ENCODE measurements at regions not wholly inside any gene's neighbourhood (a gene's known extent, or its start where the extent isn't known, plus 50 kb on each side); places are given as distances from the start of the nearest gene placed in this dataset.
A peak's percentile ranks its signal among the peaks of the same experiment; 100 is the strongest.

DNA sequence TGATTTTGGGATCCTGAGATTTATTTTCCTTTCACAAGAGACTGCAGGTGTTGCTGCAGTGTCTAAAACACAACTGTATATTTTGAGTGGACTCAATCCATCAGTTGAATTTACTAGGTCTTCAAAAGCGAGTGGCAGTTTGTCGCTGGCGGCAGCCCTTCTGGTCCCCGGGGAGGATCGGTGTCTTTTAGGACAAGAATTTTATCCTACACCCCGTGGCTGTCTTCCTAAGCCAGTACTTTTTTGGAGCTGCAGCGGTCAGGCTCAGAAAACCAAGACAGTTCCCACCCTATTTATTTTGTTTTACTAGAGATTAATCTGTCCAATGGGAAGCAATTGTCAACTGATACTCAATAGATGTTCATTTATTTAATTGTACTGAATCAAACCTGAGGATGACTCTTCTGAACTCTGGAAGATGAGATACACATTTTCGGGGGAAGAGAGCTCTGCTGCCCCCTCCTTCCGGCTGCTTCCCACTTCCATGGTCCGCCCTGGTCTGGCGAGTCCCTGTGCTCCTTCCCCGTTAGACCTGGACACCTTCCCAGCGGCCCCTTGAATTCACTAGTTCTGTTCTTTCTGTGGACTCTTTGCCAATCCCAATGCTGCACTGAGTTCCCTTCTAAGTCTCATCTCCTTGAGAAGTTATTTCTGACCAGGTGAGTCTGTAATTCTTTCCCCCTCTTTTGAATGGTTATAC lies 90.6 kb downstream of the ERMARD start:
- DNase-seq (ENCODE audit: low read depth in 2 of 2, low spot score in 1 of 2): no peak

GRCh38 chr6:169841251-169841650 lies 89.8 kb downstream of the ERMARD start:
- DNase-seq (ENCODE audit: low read depth in 2 of 2, low spot score in 1 of 2): no peak

- DNase-seq (ENCODE audit: low read depth in 2 of 2, low spot score in 1 of 2): no peak
These were observed 88.6 kb downstream of the ERMARD start for GRCh38 chr6:169839898-169840631.

DNA sequence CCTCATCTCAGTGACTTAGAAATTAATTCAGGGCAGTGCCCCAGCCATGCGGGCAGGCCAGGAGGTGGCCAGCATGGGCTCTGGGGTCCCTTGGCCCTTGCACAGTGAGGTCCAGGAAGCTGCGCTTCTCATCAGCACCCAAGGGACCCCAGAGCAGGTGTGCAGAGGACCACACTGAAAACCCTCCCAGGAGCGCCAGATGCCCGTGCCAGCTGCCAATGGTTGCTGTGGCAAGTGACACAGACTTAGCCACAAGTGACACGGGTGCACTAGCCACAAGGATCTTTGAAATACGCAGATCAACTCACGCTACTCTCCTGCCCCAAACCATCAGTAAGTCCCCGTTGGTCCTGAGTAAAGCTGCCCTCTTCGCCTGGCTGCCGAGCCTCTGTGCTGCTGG lies 88.1 kb downstream of the ERMARD start:
- DNase-seq (ENCODE audit: low read depth in 2 of 2, low spot score in 1 of 2): no peak

DNA sequence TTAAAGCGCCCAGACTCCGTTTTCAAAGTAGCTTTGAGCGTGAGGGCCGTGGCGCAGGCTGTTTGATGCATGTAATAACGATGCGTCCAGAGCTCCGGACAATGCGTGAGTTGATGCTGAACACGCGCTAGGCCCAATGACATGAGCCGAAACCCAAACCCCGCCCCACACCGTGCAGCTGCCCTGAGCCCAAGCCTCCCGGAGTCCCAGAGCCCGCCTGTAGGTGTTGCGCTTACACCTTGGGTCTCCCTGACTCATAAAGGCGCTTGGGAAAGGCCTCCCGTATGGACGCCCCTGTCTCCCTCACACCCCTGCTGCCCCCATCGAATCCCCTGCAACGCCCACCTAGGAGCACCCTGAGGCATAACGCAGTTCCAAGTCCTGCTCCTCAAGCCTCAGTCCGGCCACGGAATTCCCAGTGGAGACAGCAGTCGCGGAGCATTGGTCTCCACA lies 87.6 kb downstream of the ERMARD start:
- no peak for DNase-seq (ENCODE audit: low read depth in 2 of 2, low spot score in 1 of 2)

- no peak for DNase-seq (ENCODE audit: low read depth in 2 of 2, low spot score in 1 of 2)
These were observed 87.1 kb downstream of the ERMARD start for GRCh38 chr6:169838346-169839028.

GRCh38 chr6:169837529-169838250 lies 86.3 kb downstream of the ERMARD start:
- DNase-seq (ENCODE audit: low read depth in 2 of 2, low spot score in 1 of 2): no peak

DNA sequence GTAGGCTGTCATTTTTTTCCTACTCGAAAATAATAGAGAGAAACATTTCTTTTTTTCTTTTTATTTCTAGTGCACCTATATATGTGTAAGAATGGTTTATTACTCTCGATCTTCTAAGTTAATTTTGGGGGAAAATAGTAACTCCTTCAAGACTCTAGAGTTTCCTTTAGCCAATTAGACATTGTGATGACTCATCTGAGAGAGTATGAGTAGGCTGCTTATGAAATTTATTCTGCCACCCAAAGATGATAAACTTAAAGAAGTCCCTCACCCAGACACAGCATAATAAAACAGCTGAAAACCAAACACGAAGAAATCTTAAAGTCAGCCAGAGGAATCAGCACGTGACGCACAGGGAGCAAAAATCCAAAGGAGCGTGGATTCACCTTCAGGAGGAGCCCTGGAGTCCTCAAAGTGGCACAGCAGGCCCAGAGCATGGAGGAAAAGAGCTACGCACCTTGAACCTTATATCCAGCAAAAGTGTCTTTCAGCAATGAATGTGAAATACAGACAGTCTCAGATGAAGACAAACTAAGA lies 81.9 kb downstream of the ERMARD start:
- DNase-seq (ENCODE audit: low read depth in 2 of 2, low spot score in 1 of 2): no peak

DNA sequence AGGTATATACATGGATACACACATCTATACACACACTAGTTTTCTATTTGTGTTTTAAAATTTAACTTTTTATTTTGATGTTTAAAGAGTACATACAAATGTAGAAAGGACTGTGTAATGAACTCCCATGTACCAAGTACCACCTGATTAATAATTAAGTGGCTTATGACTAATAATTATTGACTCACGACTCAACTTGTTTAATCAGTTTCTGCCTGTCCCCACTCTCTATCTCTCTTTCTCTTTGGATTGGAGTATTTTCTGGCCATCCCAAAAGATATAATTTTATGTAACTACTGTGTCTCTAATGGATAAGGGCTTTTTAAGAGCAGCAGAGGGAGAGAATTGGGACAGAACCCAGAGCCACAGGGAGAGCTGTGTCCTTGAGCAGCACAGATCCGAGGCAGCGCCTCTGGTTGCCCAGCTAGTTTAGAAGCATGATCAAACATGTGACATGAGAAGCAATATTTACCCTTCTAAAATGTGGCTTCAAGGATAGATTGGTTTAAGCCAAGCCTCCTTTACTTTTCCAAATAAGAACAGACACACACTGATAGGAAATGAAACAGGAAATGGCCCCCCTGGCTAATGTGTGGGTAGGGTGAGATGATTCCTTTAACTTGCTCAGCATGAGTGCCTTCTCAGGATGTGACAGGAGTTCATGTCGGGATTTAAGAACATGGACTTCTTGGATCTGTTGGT lies 81.0 kb downstream of the ERMARD start:
- DNase-seq (ENCODE audit: low read depth in 2 of 2, low spot score in 1 of 2): no peak

- DNase-seq (ENCODE audit: low read depth in 2 of 2, low spot score in 1 of 2): peak; percentile 49 to 59
These were observed 80.2 kb downstream of the ERMARD start for GRCh38 chr6:169831450-169832246.

Measured in stimulated activated CD8-positive, alpha-beta memory T cell treated with anti-CD3 and anti-CD28 coated beads, Interleukin-4, amount 100 ng/mL, for 1 hour (primary cell).